ENCODE measurements at regions not wholly inside any gene's neighbourhood (a gene's known extent, or its start where the extent isn't known, plus 50 kb on each side); places are given as distances from the start of the nearest gene placed in this dataset.

- Mint-ChIP-seq H3K9me3 (ENCODE audit: insufficient read depth) (no peaks in the 10 kb centered on the region), H3K27ac (no peak overlapping the region), H3K4me3 (no peak overlapping the region), H3K27me3 (no peaks in the 10 kb centered on the region), H3K4me1 (no peaks in the 10 kb centered on the region)
- intact Hi-C loops (cut with micrococcal nuclease): no loop called here
- Histone ChIP-seq H3K4me3 (ENCODE audit: control extremely low read depth in 1 of 5, extremely low read depth in 1 of 5, insufficient read depth in 1 of 5, low read depth in 2 of 5, low read length in 4 of 5) (no peak overlapping the region), H3K4me1 (ENCODE audit: control insufficient read depth in 2 of 2, insufficient read depth in 2 of 2, low read length in 2 of 2) (no peaks in the 10 kb centered on the region), H3K4me2 (replicated peaks; ENCODE audit: low read depth, low read length, poor library complexity, severe bottlenecking) (no peak overlapping the region), H3K36me3 (replicated peaks in 1 of 2; ENCODE audit: control extremely low read depth in 1 of 2, control insufficient read depth in 1 of 2, extremely low read depth in 1 of 2, insufficient read depth in 2 of 2, low read length in 1 of 2) (no peaks in the 10 kb centered on the region), H3K9ac (ENCODE audit: low read length) (no peak overlapping the region), H3K79me2 (ENCODE audit: control insufficient read depth, insufficient read depth, low read length) (no peaks in the 10 kb centered on the region), H2AFZ (ENCODE audit: insufficient read depth, low read depth, low read length, poor library complexity, severe bottlenecking) (no peak overlapping the region), H3K27me3 (replicated peaks in 1 of 4; ENCODE audit: control extremely low read depth in 1 of 4, control insufficient read depth in 3 of 4, insufficient read depth in 4 of 4, low read length in 3 of 4) (no peaks in the 10 kb centered on the region), H3K27ac (ENCODE audit: low read length in 2 of 2) (no peak overlapping the region), H4K20me1 (ENCODE audit: control insufficient read depth, insufficient read depth, low read length, poor library complexity, severe bottlenecking) (no peaks in the 10 kb centered on the region), H3K9me3 (ENCODE audit: control extremely low read depth in 1 of 3, control insufficient read depth in 2 of 3, insufficient read depth in 1 of 3, low read length in 2 of 3) (no peaks in the 10 kb centered on the region)
- ChIA-PET POLR2A (no interaction called here), CTCF (no interaction called here)
- TF ChIP-seq EZH2 (IDR thresholded peaks at IDR 0.05; ENCODE audit: borderline replicate concordance, insufficient read depth, low read depth, low read length, poor library complexity, severe bottlenecking): no peak
- no peak for TF ChIP-seq CTCF (IDR thresholded peaks at IDR 0.05)
- DNase-seq (no peak), ATAC-seq (ENCODE audit: low read depth) (no peak)
- WGBS (ENCODE audit: insufficient coverage): no CpG with 5 or more reads among the region's 1 CpG
Observed at GRCh38 chr2:192459422-192459821, 264.7 kb upstream of the TMEFF2 start.

GRCh38 chr2:192448881-192449280 is 254.1 kb upstream of the TMEFF2 start:
- no CpG with 5 or more reads among the region's 1 CpG for WGBS (ENCODE audit: insufficient coverage)
- CTCF ChIA-PET: no interaction called here
- Mint-ChIP-seq H3K9me3 (ENCODE audit: insufficient read depth) (no peaks in the 10 kb centered on the region), H3K4me3 (no peak overlapping the region), H3K27ac (no peak overlapping the region), H3K4me1 (no peaks in the 10 kb centered on the region), H3K27me3 (no peaks in the 10 kb centered on the region)
- Histone ChIP-seq H4K20me1 (ENCODE audit: control insufficient read depth, insufficient read depth, low read length, poor library complexity, severe bottlenecking) (no peaks in the 10 kb centered on the region), H3K9me3 (ENCODE audit: control extremely low read depth in 1 of 3, control insufficient read depth in 2 of 3, insufficient read depth in 1 of 3, low read length in 2 of 3) (peaks cover 0 to 6% (median 0%) of the 10 kb centered on the region in 3 donors), H3K27ac (ENCODE audit: low read length in 2 of 2) (no peak overlapping the region), H3K79me2 (ENCODE audit: control insufficient read depth, insufficient read depth, low read length) (no peaks in the 10 kb centered on the region), H3K27me3 (replicated peaks in 1 of 4; ENCODE audit: control extremely low read depth in 1 of 4, control insufficient read depth in 3 of 4, insufficient read depth in 4 of 4, low read length in 3 of 4) (no peaks in the 10 kb centered on the region), H3K9ac (ENCODE audit: low read length) (no peak overlapping the region), H3K36me3 (replicated peaks in 1 of 2; ENCODE audit: control extremely low read depth in 1 of 2, control insufficient read depth in 1 of 2, extremely low read depth in 1 of 2, insufficient read depth in 2 of 2, low read length in 1 of 2) (no peaks in the 10 kb centered on the region), H3K4me3 (ENCODE audit: control extremely low read depth in 1 of 5, extremely low read depth in 1 of 5, insufficient read depth in 1 of 5, low read depth in 2 of 5, low read length in 4 of 5) (no peak overlapping the region), H3K4me2 (replicated peaks; ENCODE audit: low read depth, low read length, poor library complexity, severe bottlenecking) (no peak overlapping the region), H2AFZ (ENCODE audit: insufficient read depth, low read depth, low read length, poor library complexity, severe bottlenecking) (no peak overlapping the region), H3K4me1 (ENCODE audit: control insufficient read depth in 2 of 2, insufficient read depth in 2 of 2, low read length in 2 of 2) (no peaks in the 10 kb centered on the region)
- intact Hi-C loops (cut with micrococcal nuclease): no loop called here
- DNase-seq (no peak), ATAC-seq (ENCODE audit: low read depth) (no peak)
- TF ChIP-seq CTCF (IDR thresholded peaks at IDR 0.05) (no peak), EZH2 (IDR thresholded peaks at IDR 0.05; ENCODE audit: borderline replicate concordance, insufficient read depth, low read depth, low read length, poor library complexity, severe bottlenecking) (no peak)
- POLR2A ChIA-PET: no interaction called here

All from B cell (primary cell).